HL-60 (cell line): ENCODE measurements at regions not wholly inside any gene's neighbourhood (a gene's known extent, or its start where the extent isn't known, plus 50 kb on each side); places are given as distances from the start of the nearest gene placed in this dataset.

ENCODE experiments used
- DNase-seq, 2 experiments: peaks; one replicate each; pipeline ENCODE4 v3.0.0-alpha.2; 2010 to 2020; ENCODE audit warnings: low read depth in 1 of 2, low spot score in 1 of 2
- H3K27ac ChIP-seq: fragments of 250-450 bp; sonication (Bioruptor Pico); replicated peaks from 2 replicates; pipeline ENCODE4 v1.5.1; 2020; ENCODE audit warnings: mild to moderate bottlenecking, moderate library complexity
- H3K27me3 ChIP-seq: fragments of 250-450 bp; sonication (Bioruptor Pico); 2 replicates; pipeline ENCODE4 v1.5.1; 2021; ENCODE audit warnings: mild to moderate bottlenecking, moderate library complexity; ENCODE audit not compliant: insufficient read depth, poor library complexity, severe bottlenecking
- H3K4me3 ChIP-seq: replicated peaks from 2 replicates; pipeline ENCODE4 v1.5.1; 2011; ENCODE audit warnings: mild to moderate bottlenecking, control low read depth, low read length; ENCODE audit not compliant: insufficient read depth
- CTCF ChIP-seq: IDR thresholded peaks from one replicate; pipeline ENCODE4 v1.5.1; 2011; ENCODE audit warnings: low read length, control low read depth, inconsistent platforms; ENCODE audit not compliant: insufficient read depth
- GABPA ChIP-seq: IDR thresholded peaks from 2 replicates; pipeline ENCODE4 v1.6.1; 2012; ENCODE audit warnings: low read depth
- POLR2AphosphoS5 ChIP-seq: IDR thresholded peaks from 2 replicates; pipeline ENCODE4 v1.6.1; 2012; ENCODE audit warnings: low read depth
- REST ChIP-seq: IDR thresholded peaks from 2 replicates; pipeline ENCODE4 v1.6.1; 2012; ENCODE audit warnings: low read depth; ENCODE audit not compliant: insufficient replicate concordance
- SPI1 ChIP-seq: IDR thresholded peaks from 2 replicates; pipeline ENCODE4 v1.6.1; 2012; ENCODE audit warnings: low read depth, mild to moderate bottlenecking, borderline replicate concordance

- TF ChIP-seq SPI1, result no peak
- TF ChIP-seq CTCF, result no peak
- TF ChIP-seq POLR2AphosphoS5, result no peak
- TF ChIP-seq GABPA, result no peak
- no peak for TF ChIP-seq REST
Measured at GRCh38 chr10:90557385-90557784, 300.5 kb downstream of the HTR7 start.

GRCh38 chr10:90560331-90560730, 297.5 kb downstream of the HTR7 start:
- DNase-seq, result no peak
- no peak for TF ChIP-seq SPI1
- TF ChIP-seq REST, result no peak
- no peak for TF ChIP-seq GABPA
- no peak for TF ChIP-seq POLR2AphosphoS5
- TF ChIP-seq CTCF, result no peak
- no peaks in the 10 kb centered on the region for H3K27me3 ChIP-seq
- no peak overlapping the region for H3K4me3 ChIP-seq
- H3K27ac ChIP-seq, result no peak overlapping the region

More at GRCh38 chr10:90557385-90557784, 300.5 kb downstream of the HTR7 start:
- no peak for DNase-seq
- no peak overlapping the region for H3K27ac ChIP-seq
- H3K4me3 ChIP-seq, result no peak overlapping the region
- H3K27me3 ChIP-seq, result no peaks in the 10 kb centered on the region

GRCh38 chr10:90561666-90562065, 296.2 kb downstream of the HTR7 start:
- H3K27ac ChIP-seq, result no peak overlapping the region
- TF ChIP-seq GABPA (no peak), SPI1 (no peak), CTCF (no peak), REST (no peak), POLR2AphosphoS5 (no peak)
- DNase-seq, result no peak
- H3K4me3 ChIP-seq, result no peak overlapping the region
- H3K27me3 ChIP-seq, result no peaks in the 10 kb centered on the region
